ENCODE measurements at regions not wholly inside any gene's neighbourhood (a gene's known extent, or its start where the extent isn't known, plus 50 kb on each side); places are given as distances from the start of the nearest gene placed in this dataset.
"Not testable (repeated sequence)": the region's sequence is repeated elsewhere in the genome, so short reads cannot be mapped to it uniquely, and the experiment has no call there.

GRCh38 chr12:30286345-30286926, 409.2 kb downstream of the IPO8 start:
- Histone ChIP-seq H3K36me3 (no peaks in the 10 kb centered on the region), H3K27ac (no peak overlapping the region), H3K4me3 (no peak overlapping the region), H3K27me3 (no peaks in the 10 kb centered on the region), H3K4me1 (no peaks in the 10 kb centered on the region), H3K9me3 (no peaks in the 10 kb centered on the region)
- 29% methylated on average over 1 of the region's 1 CpG for WGBS
- no peak for TF ChIP-seq EP300 (IDR thresholded peaks at IDR 0.05)
- TF ChIP-seq POLR2A (IDR thresholded peaks at IDR 0.05): no peak
- TF ChIP-seq POLR2AphosphoS5 (IDR thresholded peaks at IDR 0.05): no peak
- TF ChIP-seq CTCF (IDR thresholded peaks at IDR 0.05): peak in 1 of 2 donors; percentile 34
- DNase-seq (ENCODE audit: low spot score in 2 of 2): no peak

GRCh38 chr12:30278401-30278800, 417.3 kb downstream of the IPO8 start:
- no peaks in the 10 kb centered on the region for H3K27me3 ChIP-seq
- H3K4me3 ChIP-seq: no peak overlapping the region
- TF ChIP-seq POLR2A (IDR thresholded peaks at IDR 0.05) (no peak), POLR2AphosphoS5 (IDR thresholded peaks at IDR 0.05) (no peak)
- H3K9me3 ChIP-seq: no peaks in the 10 kb centered on the region
- DNase-seq (ENCODE audit: low spot score in 2 of 2): no peak
- no peaks in the 10 kb centered on the region for H3K4me1 ChIP-seq
- no peaks in the 10 kb centered on the region for H3K36me3 ChIP-seq
- H3K27ac ChIP-seq: no peak overlapping the region

- H3K4me3 ChIP-seq; H3K27ac ChIP-seq; DNase-seq (ENCODE audit: low spot score in 2 of 2); H3K36me3 ChIP-seq; H3K4me1 ChIP-seq; H3K27me3 ChIP-seq; H3K9me3 ChIP-seq: not testable (repeated sequence)
- WGBS: 82% methylated on average over 1 of the region's 1 CpG
Observed at GRCh38 chr12:30272515-30272914, 423.2 kb downstream of the IPO8 start.

- TF ChIP-seq POLR2AphosphoS5 (IDR thresholded peaks at IDR 0.05) (no peak), POLR2A (IDR thresholded peaks at IDR 0.05) (no peak)
- no peaks in the 10 kb centered on the region for H3K27me3 ChIP-seq
- no peak overlapping the region for H3K27ac ChIP-seq
- H3K4me3 ChIP-seq: no peak overlapping the region
- H3K36me3 ChIP-seq: no peaks in the 10 kb centered on the region
- no peaks in the 10 kb centered on the region for H3K9me3 ChIP-seq
- DNase-seq (ENCODE audit: low spot score in 2 of 2): no peak
- no peaks in the 10 kb centered on the region for H3K4me1 ChIP-seq
Observed at GRCh38 chr12:30269496-30269895, 426.2 kb downstream of the IPO8 start.

GRCh38 chr12:30268041-30268440, 427.6 kb downstream of the IPO8 start:
- Histone ChIP-seq H3K36me3 (no peaks in the 10 kb centered on the region), H3K9me3 (no peaks in the 10 kb centered on the region), H3K4me3 (no peak overlapping the region), H3K4me1 (no peaks in the 10 kb centered on the region), H3K27me3 (no peaks in the 10 kb centered on the region), H3K27ac (no peak overlapping the region)
- TF ChIP-seq POLR2AphosphoS5 (IDR thresholded peaks at IDR 0.05): no peak
- TF ChIP-seq CTCF (IDR thresholded peaks at IDR 0.05): no peak
- no peak for TF ChIP-seq EP300 (IDR thresholded peaks at IDR 0.05)
- TF ChIP-seq POLR2A (IDR thresholded peaks at IDR 0.05): no peak
- DNase-seq (ENCODE audit: low spot score in 2 of 2): no peak
- 57% methylated on average over 2 of the region's 2 CpGs for WGBS

GRCh38 chr12:30263434-30263833, 432.2 kb downstream of the IPO8 start:
- Histone ChIP-seq H3K9me3 (no peaks in the 10 kb centered on the region), H3K4me3 (no peak overlapping the region), H3K4me1 (no peaks in the 10 kb centered on the region), H3K36me3 (no peaks in the 10 kb centered on the region), H3K27me3 (no peaks in the 10 kb centered on the region), H3K27ac (no peak overlapping the region)
- DNase-seq (ENCODE audit: low spot score in 2 of 2): peak in 1 of 2 donors; percentile 72
- 85% methylated on average over 2 of the region's 2 CpGs for WGBS
- no peak for TF ChIP-seq CTCF (IDR thresholded peaks at IDR 0.05)

GRCh38 chr12:30257618-30258017, 438.1 kb downstream of the IPO8 start:
- H3K4me1 ChIP-seq: no peaks in the 10 kb centered on the region
- no peaks in the 10 kb centered on the region for H3K27me3 ChIP-seq
- DNase-seq (ENCODE audit: low spot score in 2 of 2): no peak
- TF ChIP-seq CTCF (IDR thresholded peaks at IDR 0.05) (no peak), POLR2A (IDR thresholded peaks at IDR 0.05) (no peak), EP300 (IDR thresholded peaks at IDR 0.05) (no peak), POLR2AphosphoS5 (IDR thresholded peaks at IDR 0.05) (no peak)
- no peak overlapping the region for H3K27ac ChIP-seq
- H3K4me3 ChIP-seq: no peak overlapping the region
- no peaks in the 10 kb centered on the region for H3K36me3 ChIP-seq
- 78% methylated on average over 1 of the region's 1 CpG for WGBS
- H3K9me3 ChIP-seq: no peaks in the 10 kb centered on the region

Measured in suprapubic skin (tissue), 4 donors.